HG02970 (cell line): ENCODE measurements at regions not wholly inside any gene's neighbourhood (a gene's known extent, or its start where the extent isn't known, plus 50 kb on each side); places are given as distances from the start of the nearest gene placed in this dataset.

Experiments used
- ATAC-seq: cut with Tn5 transposase; IDR thresholded peaks from one replicate; pipeline ENCODE4 v1.9.1; 2021; ENCODE audit warnings: mild to moderate bottlenecking, moderate library complexity, moderate number of reproducible peaks; ENCODE audit not compliant: unreplicated experiment, low FRiP score

GRCh38 chr6:101286146-101286545, 107.4 kb upstream of the GRIK2 start:
- no peak for ATAC-seq

GRCh38 chr6:101290346-101290745, 103.2 kb upstream of the GRIK2 start:
- ATAC-seq = no peak

- no peak for ATAC-seq
These were observed 99.4 kb upstream of the GRIK2 start for GRCh38 chr6:101294051-101294638.

GRCh38 chr6:101294676-101295075, 98.8 kb upstream of the GRIK2 start:
- ATAC-seq = no peak

GRCh38 chr6:101296169-101296960, 97.1 kb upstream of the GRIK2 start:
- no peak for ATAC-seq

- ATAC-seq = no peak
These were observed 90.9 kb upstream of the GRIK2 start for GRCh38 chr6:101302593-101302992.

GRCh38 chr6:101303495-101303894, 90.0 kb upstream of the GRIK2 start:
- ATAC-seq = no peak

- ATAC-seq = no peak
These were observed 80.9 kb upstream of the GRIK2 start for GRCh38 chr6:101312652-101313051.

- no peak for ATAC-seq
These were observed 70.6 kb upstream of the GRIK2 start for GRCh38 chr6:101322921-101323320.

- ATAC-seq = no peak
These were observed 67.1 kb upstream of the GRIK2 start for GRCh38 chr6:101326411-101326810.

GRCh38 chr6:101341926-101342325, 51.6 kb upstream of the GRIK2 start:
- no peak for ATAC-seq
